DOHH2 (cell line): ENCODE measurements at regions not wholly inside any gene's neighbourhood (a gene's known extent, or its start where the extent isn't known, plus 50 kb on each side); places are given as distances from the start of the nearest gene placed in this dataset.
"Not testable (repeated sequence)": the region's sequence is repeated elsewhere in the genome, so short reads cannot be mapped to it uniquely, and the experiment has no call there.

Source experiments
- EZH2phosphoT487 ChIP-seq: fragments of 200-600 bp; sonication (generic); IDR thresholded peaks from 2 replicates; pipeline ENCODE4 v1.6.1; 2017; ENCODE audit warnings: borderline replicate concordance, mild to moderate bottlenecking, antibody characterized with exemption, low read length, moderate library complexity, mixed read lengths
- TF ChIP-seq, protein P1 (sequence below): fragments of 200-600 bp; sonication (generic); IDR thresholded peaks from one replicate; pipeline ENCODE4 v1.5.1; 2014; ENCODE audit warnings: antibody characterized with exemption, mild to moderate bottlenecking, low read depth, low read length; ENCODE audit not compliant: poor library complexity, severe bottlenecking

DNA sequence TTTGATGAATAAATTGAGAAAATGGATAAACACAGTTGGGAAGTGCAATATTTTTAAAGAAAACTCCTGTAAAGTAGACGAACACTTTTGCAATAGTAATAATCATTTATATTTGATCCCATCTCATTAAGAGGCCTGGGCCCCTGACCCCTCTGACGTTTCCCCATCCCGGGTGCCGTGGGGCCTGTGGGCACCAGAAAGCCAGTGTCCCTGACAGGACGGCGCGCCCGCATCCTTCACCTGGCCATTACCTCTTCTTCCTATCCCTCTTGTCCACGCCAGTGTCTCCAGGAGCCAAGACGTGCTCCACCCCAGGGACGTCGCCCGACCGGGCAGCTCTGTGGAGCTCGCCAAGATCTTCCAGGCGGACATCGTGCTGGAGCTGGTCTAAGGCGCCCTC, 147.4 kb downstream of the USP22 start:
- TF ChIP-seq, protein P1, sequence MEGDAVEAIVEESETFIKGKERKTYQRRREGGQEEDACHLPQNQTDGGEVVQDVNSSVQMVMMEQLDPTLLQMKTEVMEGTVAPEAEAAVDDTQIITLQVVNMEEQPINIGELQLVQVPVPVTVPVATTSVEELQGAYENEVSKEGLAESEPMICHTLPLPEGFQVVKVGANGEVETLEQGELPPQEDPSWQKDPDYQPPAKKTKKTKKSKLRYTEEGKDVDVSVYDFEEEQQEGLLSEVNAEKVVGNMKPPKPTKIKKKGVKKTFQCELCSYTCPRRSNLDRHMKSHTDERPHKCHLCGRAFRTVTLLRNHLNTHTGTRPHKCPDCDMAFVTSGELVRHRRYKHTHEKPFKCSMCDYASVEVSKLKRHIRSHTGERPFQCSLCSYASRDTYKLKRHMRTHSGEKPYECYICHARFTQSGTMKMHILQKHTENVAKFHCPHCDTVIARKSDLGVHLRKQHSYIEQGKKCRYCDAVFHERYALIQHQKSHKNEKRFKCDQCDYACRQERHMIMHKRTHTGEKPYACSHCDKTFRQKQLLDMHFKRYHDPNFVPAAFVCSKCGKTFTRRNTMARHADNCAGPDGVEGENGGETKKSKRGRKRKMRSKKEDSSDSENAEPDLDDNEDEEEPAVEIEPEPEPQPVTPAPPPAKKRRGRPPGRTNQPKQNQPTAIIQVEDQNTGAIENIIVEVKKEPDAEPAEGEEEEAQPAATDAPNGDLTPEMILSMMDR: not testable (repeated sequence)
- not testable (repeated sequence) for TF ChIP-seq EZH2phosphoT487
